Endothelial cell of umbilical vein (primary cell): ENCODE measurements at regions not wholly inside any gene's neighbourhood (a gene's known extent, or its start where the extent isn't known, plus 50 kb on each side); places are given as distances from the start of the nearest gene placed in this dataset.

Experiments
- BruUV-seq: library from RNA; stranded (reverse); fragments of 400-500 nt; replicated peaks from 2 replicates; lab custom pipeline; 2021; lab: Mats Ljungman, UMichigan
- CTCF ChIA-PET: fragments of 300-600, 350-600 bp; sonication (Branson Sonifier 250); formaldehyde crosslinking; loops from one replicate; lab custom pipeline; 2021; ENCODE audit warnings: antibody characterized with exemption, inconsistent platforms; lab: Charles Lee
- POLR2A ChIA-PET: fragments of 300-600, 350-600 bp; sonication (Branson Sonifier 250); formaldehyde crosslinking; loops from one replicate; lab custom pipeline; 2021; ENCODE audit warnings: antibody characterized with exemption, inconsistent platforms; lab: Charles Lee
- DNase-seq: peaks from one replicate; pipeline ENCODE4 v3.0.0-alpha.2; 2011; ENCODE audit warnings: low read depth, low spot score
- FAIRE-seq: peaks from 2 replicates; lab custom pipeline; 2011; peaks lifted over from hg19 to GRCh38; lab: Jason Lieb, UNC
- H2AFZ ChIP-seq: 2 replicates; pipeline ENCODE4 v1.6.0; 2012; ENCODE audit warnings: low read depth, low read length, control low read depth, inconsistent platforms
- H3K27ac ChIP-seq: 2 replicates; pipeline ENCODE4 v1.5.1; 2011; ENCODE audit warnings: low read depth, mild to moderate bottlenecking, control low read depth, low read length, moderate library complexity; ENCODE audit not compliant: insufficient read depth
- H3K27me3 ChIP-seq, 2 experiments: 2 replicates each; pipeline versions ENCODE4 v1.6.0 to v1.6.1; 2011; ENCODE audit warnings: low read length in 2 of 2, mixed read lengths in 1 of 2; ENCODE audit not compliant: control insufficient read depth in 2 of 2, insufficient read depth in 2 of 2
- H3K36me3 ChIP-seq, 2 experiments: 2 replicates in 1 of 2; 3 replicates in 1 of 2; pipeline ENCODE4 v1.5.1; 2011; ENCODE audit warnings: low read length in 2 of 2, mild to moderate bottlenecking in 1 of 2, moderate library complexity in 1 of 2; ENCODE audit not compliant: control insufficient read depth in 2 of 2, insufficient read depth in 2 of 2; ENCODE audit errors: extremely low read depth in 1 of 2
- H3K4me1 ChIP-seq: 3 replicates; pipeline ENCODE4 v1.5.1; 2011; ENCODE audit warnings: mild to moderate bottlenecking, low read length; ENCODE audit not compliant: control insufficient read depth, insufficient read depth; ENCODE audit errors: extremely low read depth
- H3K4me2 ChIP-seq: 2 replicates; pipeline ENCODE4 v1.6.1; 2011; ENCODE audit warnings: low read length, control low read depth, mixed read lengths; ENCODE audit not compliant: insufficient read depth
- H3K4me3 ChIP-seq, 3 experiments: fragments of 200-600 bp in 1 of 3; sonication (generic), shearing (Covaris generic) in 1 of 3; replicated peaks in 1 of 3; 2 replicates each; pipeline ENCODE4 v1.5.1; 2011 to 2016; ENCODE audit warnings: control low read depth in 3 of 3, low read length in 3 of 3, mild to moderate bottlenecking in 2 of 3, inconsistent platforms in 1 of 3, low read depth in 1 of 3, moderate library complexity in 1 of 3; ENCODE audit not compliant: insufficient read depth in 1 of 3
- H3K79me2 ChIP-seq: 2 replicates; pipeline ENCODE4 v1.6.0; 2012; ENCODE audit warnings: low read length, inconsistent platforms; ENCODE audit not compliant: control insufficient read depth, insufficient read depth
- H3K9ac ChIP-seq: replicated peaks from 2 replicates; pipeline ENCODE3; 2011; ENCODE audit warnings: low read length, control low read depth; ENCODE audit not compliant: insufficient read depth; ENCODE audit errors: extremely low read depth
- H3K9me1 ChIP-seq: replicated peaks from 3 replicates; pipeline ENCODE4 v1.6.0; 2011; ENCODE audit warnings: mild to moderate bottlenecking, low read length; ENCODE audit not compliant: control insufficient read depth, insufficient read depth; ENCODE audit errors: extremely low read depth
- H3K9me3 ChIP-seq: replicated peaks from 2 replicates; pipeline ENCODE4 v1.5.1; 2012; ENCODE audit warnings: low read length, inconsistent platforms; ENCODE audit not compliant: control insufficient read depth, insufficient read depth
- H4K20me1 ChIP-seq: replicated peaks from 2 replicates; pipeline ENCODE3; 2011; ENCODE audit warnings: mild to moderate bottlenecking, low read length; ENCODE audit not compliant: control insufficient read depth, insufficient read depth; ENCODE audit errors: extremely low read depth
- CTCF ChIP-seq, 2 donors: IDR thresholded peaks; 1 replicate in 1 of 2; 2 replicates in 1 of 2; pipeline ENCODE4 v1.5.1; 2011; ENCODE audit warnings: low read length in 2 of 2, mild to moderate bottlenecking in 2 of 2, moderate library complexity in 2 of 2, control low read depth in 1 of 2, inconsistent platforms in 1 of 2, low read depth in 1 of 2; ENCODE audit not compliant: insufficient read depth in 1 of 2; ENCODE audit errors: extremely low read depth in 1 of 2
- EZH2 ChIP-seq: IDR thresholded peaks from 2 replicates; pipeline ENCODE4 v1.6.1; 2012; ENCODE audit warnings: borderline replicate concordance, low read depth, mild to moderate bottlenecking, moderate library complexity, low read length, inconsistent platforms; ENCODE audit not compliant: severe bottlenecking
- FOS ChIP-seq: IDR thresholded peaks from 2 replicates; pipeline ENCODE4 v1.6.1; 2011; ENCODE audit warnings: mild to moderate bottlenecking, low read length, moderate library complexity, borderline replicate concordance; ENCODE audit not compliant: insufficient read depth
- GATA2 ChIP-seq: IDR thresholded peaks from 2 replicates; pipeline ENCODE4 v1.7.0; 2011; ENCODE audit warnings: low read depth, mild to moderate bottlenecking, moderate library complexity, mixed read lengths, low read length; ENCODE audit not compliant: insufficient read length, insufficient read depth
- JUN ChIP-seq: IDR thresholded peaks from 2 replicates; pipeline ENCODE4 v1.6.1; 2011; ENCODE audit warnings: borderline replicate concordance, low read depth; ENCODE audit not compliant: insufficient read length, insufficient read depth
- MAX ChIP-seq: IDR thresholded peaks from 2 replicates; pipeline ENCODE4 v1.6.1; 2011; ENCODE audit not compliant: insufficient read depth, insufficient read length
- POLR2A ChIP-seq: IDR thresholded peaks from 2 replicates; pipeline ENCODE4 v1.6.1; 2012; ENCODE audit warnings: low read depth, mild to moderate bottlenecking, control low read depth, low read length
- dilution Hi-C: fragments of 300-500 bp; cut with MboI; formaldehyde crosslinking; loops from one replicate; pipeline ENCODE4 v1.15.0; 2019; ENCODE audit warnings: low sequenced_read_pairs; ENCODE audit not compliant: extremely low pct_ligation_motif_present
- intact Hi-C: fragments of 100-400 bp; cut with micrococcal nuclease; formaldehyde crosslinking; loops from one replicate; pipeline ENCODE4 v1.10.0; 2022

- no peak for FAIRE-seq
- no peak for DNase-seq
- dilution Hi-C loops, result no loop called here
- intact Hi-C loops, result no loop called here
- Histone ChIP-seq H3K27ac (no peak overlapping the region), H2AFZ (no peak overlapping the region), H3K4me2 (no peak overlapping the region), H3K9ac (no peak overlapping the region), H3K4me1 (no peaks in the 10 kb centered on the region), H3K9me3 (no peaks in the 10 kb centered on the region), H3K9me1 (no peaks in the 10 kb centered on the region), H3K36me3 (no peaks in the 10 kb centered on the region), H3K27me3 (no peaks in the 10 kb centered on the region), H3K79me2 (no peaks in the 10 kb centered on the region), H4K20me1 (no peaks in the 10 kb centered on the region), H3K4me3 (no peak overlapping the region)
- no TSS peak for BruUV-seq
- POLR2A ChIA-PET, result no interaction called here
- TF ChIP-seq POLR2A (no peak), CTCF (IDR thresholded peaks at IDR 0.05; ENCODE audit: extremely low read depth in 1 of 2, insufficient read depth in 1 of 2, low read depth in 1 of 2, low read length in 2 of 2) (no peak), FOS (no peak), MAX (no peak), JUN (no peak), EZH2 (no peak), GATA2 (no peak)
- CTCF ChIA-PET, result interaction anchor here (0.8 kb wide), 1 partner anchor 12 kb away, joined by 3 read pairs; no protein-coding TSS in a partner anchor
Observed at GRCh38 chrX:69412661-69413060, 91.5 kb upstream of the NALF2 start.
